HFFc6 (cell line): ENCODE measurements at regions not wholly inside any gene's neighbourhood (a gene's known extent, or its start where the extent isn't known, plus 50 kb on each side); places are given as distances from the start of the nearest gene placed in this dataset.
"Not testable (repeated sequence)": the region's sequence is repeated elsewhere in the genome, so short reads cannot be mapped to it uniquely, and the experiment has no call there.

ENCODE experiments used
- DNase-seq: peaks from one replicate; pipeline ENCODE4 v3.0.0-alpha.2; 2018
- H3K27ac Mint-ChIP-seq: 2 replicates; pipeline ENCODE4 v1.8.0; 2020; ENCODE audit warnings: mild to moderate bottlenecking, mixed read lengths
- H3K27me3 Mint-ChIP-seq: 2 replicates; pipeline ENCODE4 v1.8.0; 2021; ENCODE audit warnings: mild to moderate bottlenecking, moderate library complexity, mixed read lengths; ENCODE audit not compliant: insufficient read depth
- H3K36me3 Mint-ChIP-seq: 2 replicates; pipeline ENCODE4 v1.8.0; 2021; ENCODE audit warnings: low read depth, mixed read lengths
- H3K4me1 Mint-ChIP-seq: 2 replicates; pipeline ENCODE4 v1.8.0; 2020; ENCODE audit warnings: low read depth, mixed read lengths
- H3K4me3 Mint-ChIP-seq: 2 replicates; pipeline ENCODE4 v1.8.0; 2020; ENCODE audit warnings: mild to moderate bottlenecking, moderate library complexity, mixed read lengths
- H3K9me3 Mint-ChIP-seq: 2 replicates; pipeline ENCODE4 v1.8.0; 2020; ENCODE audit warnings: mild to moderate bottlenecking, mixed read lengths
- TF ChIP-seq, protein P1 (sequence below): fragments of 200-600 bp; sonication (generic); IDR thresholded peaks from 2 replicates; pipeline ENCODE4 v1.5.0; 2021; ENCODE audit warnings: antibody characterized with exemption, mild to moderate bottlenecking

DNA sequence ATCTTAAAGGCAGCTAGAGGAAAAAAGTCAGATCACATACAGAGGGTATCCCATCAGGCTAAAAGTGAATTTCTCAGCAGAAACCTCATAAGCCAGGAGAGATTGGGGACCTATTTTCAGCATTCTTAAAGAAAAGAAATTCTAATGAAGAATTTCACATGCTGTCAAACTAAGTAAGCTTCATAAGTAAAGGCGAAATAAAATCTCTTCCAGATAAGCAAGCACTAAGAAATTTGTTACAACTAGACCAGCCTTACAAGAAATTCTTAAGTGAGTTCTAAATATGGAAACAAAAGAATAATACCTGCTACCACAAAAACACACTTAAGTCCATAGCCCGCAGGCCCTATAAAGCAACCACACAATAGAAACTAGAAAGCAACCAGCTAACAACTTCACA lies 186.1 kb downstream of the ETAA1 start:
- Mint-ChIP-seq H3K9me3 (peaks cover 43% of the 10 kb centered on the region), H3K4me3 (no peak overlapping the region)
- TF ChIP-seq, protein P1, sequence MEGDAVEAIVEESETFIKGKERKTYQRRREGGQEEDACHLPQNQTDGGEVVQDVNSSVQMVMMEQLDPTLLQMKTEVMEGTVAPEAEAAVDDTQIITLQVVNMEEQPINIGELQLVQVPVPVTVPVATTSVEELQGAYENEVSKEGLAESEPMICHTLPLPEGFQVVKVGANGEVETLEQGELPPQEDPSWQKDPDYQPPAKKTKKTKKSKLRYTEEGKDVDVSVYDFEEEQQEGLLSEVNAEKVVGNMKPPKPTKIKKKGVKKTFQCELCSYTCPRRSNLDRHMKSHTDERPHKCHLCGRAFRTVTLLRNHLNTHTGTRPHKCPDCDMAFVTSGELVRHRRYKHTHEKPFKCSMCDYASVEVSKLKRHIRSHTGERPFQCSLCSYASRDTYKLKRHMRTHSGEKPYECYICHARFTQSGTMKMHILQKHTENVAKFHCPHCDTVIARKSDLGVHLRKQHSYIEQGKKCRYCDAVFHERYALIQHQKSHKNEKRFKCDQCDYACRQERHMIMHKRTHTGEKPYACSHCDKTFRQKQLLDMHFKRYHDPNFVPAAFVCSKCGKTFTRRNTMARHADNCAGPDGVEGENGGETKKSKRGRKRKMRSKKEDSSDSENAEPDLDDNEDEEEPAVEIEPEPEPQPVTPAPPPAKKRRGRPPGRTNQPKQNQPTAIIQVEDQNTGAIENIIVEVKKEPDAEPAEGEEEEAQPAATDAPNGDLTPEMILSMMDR, result no peak

DNA sequence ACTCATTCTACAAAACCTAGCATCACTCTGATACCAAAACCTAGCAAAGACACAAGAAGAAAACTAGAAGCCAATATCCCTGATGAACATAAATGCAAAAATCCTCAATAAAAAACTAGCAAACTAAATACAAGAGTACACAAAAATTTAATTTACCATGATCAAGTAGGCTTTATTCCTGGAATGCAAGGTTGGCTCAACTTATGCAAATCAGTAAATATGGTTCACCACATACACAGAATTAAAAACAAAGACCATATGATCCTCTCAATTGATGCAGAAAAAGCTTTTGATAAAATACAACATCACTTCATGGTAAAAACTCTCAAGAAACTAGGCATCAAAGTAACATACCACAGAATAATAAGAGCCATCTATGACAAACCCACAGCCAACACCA lies 188.3 kb downstream of the ETAA1 start:
- TF ChIP-seq, protein P1, result no peak
- Mint-ChIP-seq H3K36me3 (peaks cover 47% of the 10 kb centered on the region), H3K4me1 (no peaks in the 10 kb centered on the region), H3K27ac (no peak overlapping the region), H3K4me3 (no peak overlapping the region), H3K9me3 (peaks cover 49% of the 10 kb centered on the region), H3K27me3 (peaks cover 3% of the 10 kb centered on the region; the same call in 1 of the 2 replicates)
- DNase-seq, result no peak

More for the DNA sequence above, 186.1 kb downstream of the ETAA1 start:
- DNase-seq, result no peak
- Mint-ChIP-seq H3K27ac (no peak overlapping the region), H3K36me3 (peaks cover 41% of the 10 kb centered on the region), H3K27me3 (peaks cover 3% of the 10 kb centered on the region; the same call in 1 of the 2 replicates), H3K4me1 (no peaks in the 10 kb centered on the region)

DNA sequence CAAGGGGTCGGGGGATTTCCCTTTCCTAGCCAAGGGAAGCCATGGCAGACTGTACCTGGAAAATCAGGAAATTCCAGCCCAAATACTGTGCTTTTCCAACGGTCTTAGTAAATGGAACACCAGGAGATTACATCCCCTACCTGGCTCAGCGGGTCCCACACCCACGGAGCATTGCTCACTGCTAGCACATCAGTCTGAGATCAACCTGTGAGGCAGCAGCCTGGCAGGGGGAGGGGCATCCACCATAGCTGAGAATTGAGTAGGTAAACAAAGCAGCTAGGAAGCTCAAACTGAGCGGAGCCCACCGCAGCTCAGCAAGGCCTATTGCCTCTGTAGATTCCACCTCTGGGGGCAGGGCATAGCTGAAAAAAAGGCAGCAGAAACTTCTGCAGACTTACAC lies 192.0 kb downstream of the ETAA1 start:
- H3K27ac Mint-ChIP-seq, H3K4me1 Mint-ChIP-seq, H3K27me3 Mint-ChIP-seq, DNase-seq, H3K4me3 Mint-ChIP-seq: not testable (repeated sequence)
- H3K36me3 Mint-ChIP-seq, result peaks cover 54% of the 10 kb centered on the region
- H3K9me3 Mint-ChIP-seq, result peaks cover 59% of the 10 kb centered on the region

DNA sequence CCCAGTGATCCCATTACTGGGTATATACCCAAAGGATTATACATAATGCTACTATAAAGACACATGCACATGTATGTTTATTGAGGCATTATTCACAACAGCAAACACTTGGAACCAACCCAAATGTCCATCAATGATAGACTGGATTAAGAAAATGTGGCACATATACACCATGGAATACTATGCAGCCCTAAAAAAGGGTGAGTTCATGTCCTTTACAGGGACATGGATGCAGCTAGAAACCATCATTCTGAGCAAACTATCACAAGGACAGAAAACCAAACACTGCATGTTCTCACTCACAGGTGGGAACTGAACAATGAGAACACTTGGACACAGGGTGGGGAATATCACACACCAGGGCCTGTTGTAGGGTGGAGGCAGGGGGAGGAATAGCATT lies 197.4 kb downstream of the ETAA1 start:
- Mint-ChIP-seq H3K4me1 (peaks cover 17% of the 10 kb centered on the region), H3K9me3 (peaks cover 41% of the 10 kb centered on the region), H3K36me3 (peaks cover 37% of the 10 kb centered on the region)
- not testable (repeated sequence) for DNase-seq, H3K27ac Mint-ChIP-seq, H3K4me3 Mint-ChIP-seq, H3K27me3 Mint-ChIP-seq

DNA sequence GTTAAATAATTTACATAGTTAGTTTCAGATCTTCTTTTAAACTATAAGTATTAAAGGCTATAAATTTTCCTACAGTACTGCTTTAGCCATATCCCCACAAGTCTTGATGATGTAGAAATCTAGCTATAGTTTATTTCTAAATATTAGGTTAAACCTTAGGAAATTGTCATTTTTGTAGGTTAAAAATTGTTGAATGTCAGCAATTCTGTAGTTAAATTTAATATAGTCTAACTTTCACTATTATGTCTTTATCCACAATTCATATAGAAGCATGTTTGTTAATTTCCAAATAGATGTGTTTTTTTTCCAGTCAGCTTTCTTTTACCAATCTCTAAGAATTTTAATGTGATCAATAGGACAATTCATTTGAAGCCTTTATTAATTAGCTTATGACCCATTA lies 199.7 kb downstream of the ETAA1 start:
- peaks cover 40% of the 10 kb centered on the region for H3K4me1 Mint-ChIP-seq
- H3K36me3 Mint-ChIP-seq, result peaks cover 18% of the 10 kb centered on the region
- H3K4me3 Mint-ChIP-seq, result no peak overlapping the region
- H3K27ac Mint-ChIP-seq, result no peak overlapping the region
- H3K27me3 Mint-ChIP-seq, result peaks cover 1% of the 10 kb centered on the region; the same call in 1 of the 2 replicates
- DNase-seq, result no peak
- H3K9me3 Mint-ChIP-seq, result peaks cover 23% of the 10 kb centered on the region
- TF ChIP-seq, protein P1, result no peak

DNA sequence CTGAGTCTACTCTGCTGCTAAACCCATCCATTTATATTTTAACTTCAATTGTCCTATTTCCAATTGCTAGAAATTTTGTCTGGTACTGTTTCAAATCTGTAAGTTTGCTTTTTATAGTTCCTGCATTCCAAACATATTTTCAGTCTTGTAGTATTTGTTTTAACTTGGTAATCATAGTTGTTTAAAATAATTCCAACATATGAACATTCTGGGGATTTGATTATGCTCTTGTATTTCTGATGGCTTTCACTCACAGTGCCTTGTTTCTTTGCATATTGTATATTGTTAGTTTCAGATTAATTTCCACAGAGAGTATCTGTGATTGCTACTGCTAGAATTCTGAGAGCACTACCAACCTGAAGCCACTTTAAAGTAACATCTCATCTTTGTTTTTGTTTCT lies 202.4 kb downstream of the ETAA1 start:
- no peak for DNase-seq
- Mint-ChIP-seq H3K36me3 (peaks cover 1% of the 10 kb centered on the region; the same call in 1 of the 2 replicates), H3K4me1 (peaks cover 40% of the 10 kb centered on the region), H3K4me3 (peak overlapping the region; percentile 35; the same call in 1 of the 2 replicates), H3K27ac (peak overlapping the region; percentile 87), H3K27me3 (peaks cover 1% of the 10 kb centered on the region; the same call in 1 of the 2 replicates), H3K9me3 (peaks cover 1% of the 10 kb centered on the region; the same call in 1 of the 2 replicates)
- TF ChIP-seq, protein P1, result no peak
